Loucy (cell line): ENCODE measurements at regions not wholly inside any gene's neighbourhood (a gene's known extent, or its start where the extent isn't known, plus 50 kb on each side); places are given as distances from the start of the nearest gene placed in this dataset.

ENCODE experiments used
- EZH2phosphoT487 ChIP-seq: fragments of 200-600 bp; IDR thresholded peaks from 2 replicates; pipeline ENCODE4 v1.6.1; 2018; ENCODE audit warnings: antibody characterized with exemption, mild to moderate bottlenecking, moderate library complexity, borderline replicate concordance
- TF ChIP-seq, protein P1 (sequence below): fragments of 200-600 bp; sonication (generic); conservative IDR thresholded peaks from 2 replicates; pipeline ENCODE4 v1.5.1; 2014; ENCODE audit warnings: mild to moderate bottlenecking, antibody characterized with exemption, low read length

- TF ChIP-seq, protein P1, sequence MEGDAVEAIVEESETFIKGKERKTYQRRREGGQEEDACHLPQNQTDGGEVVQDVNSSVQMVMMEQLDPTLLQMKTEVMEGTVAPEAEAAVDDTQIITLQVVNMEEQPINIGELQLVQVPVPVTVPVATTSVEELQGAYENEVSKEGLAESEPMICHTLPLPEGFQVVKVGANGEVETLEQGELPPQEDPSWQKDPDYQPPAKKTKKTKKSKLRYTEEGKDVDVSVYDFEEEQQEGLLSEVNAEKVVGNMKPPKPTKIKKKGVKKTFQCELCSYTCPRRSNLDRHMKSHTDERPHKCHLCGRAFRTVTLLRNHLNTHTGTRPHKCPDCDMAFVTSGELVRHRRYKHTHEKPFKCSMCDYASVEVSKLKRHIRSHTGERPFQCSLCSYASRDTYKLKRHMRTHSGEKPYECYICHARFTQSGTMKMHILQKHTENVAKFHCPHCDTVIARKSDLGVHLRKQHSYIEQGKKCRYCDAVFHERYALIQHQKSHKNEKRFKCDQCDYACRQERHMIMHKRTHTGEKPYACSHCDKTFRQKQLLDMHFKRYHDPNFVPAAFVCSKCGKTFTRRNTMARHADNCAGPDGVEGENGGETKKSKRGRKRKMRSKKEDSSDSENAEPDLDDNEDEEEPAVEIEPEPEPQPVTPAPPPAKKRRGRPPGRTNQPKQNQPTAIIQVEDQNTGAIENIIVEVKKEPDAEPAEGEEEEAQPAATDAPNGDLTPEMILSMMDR: no peak
- TF ChIP-seq EZH2phosphoT487: no peak
Measured at GRCh38 chr3:159763011-159763601, 225.5 kb upstream of the IL12A start.
